ENCODE measurements at regions not wholly inside any gene's neighbourhood (a gene's known extent, or its start where the extent isn't known, plus 50 kb on each side); places are given as distances from the start of the nearest gene placed in this dataset.

DNA sequence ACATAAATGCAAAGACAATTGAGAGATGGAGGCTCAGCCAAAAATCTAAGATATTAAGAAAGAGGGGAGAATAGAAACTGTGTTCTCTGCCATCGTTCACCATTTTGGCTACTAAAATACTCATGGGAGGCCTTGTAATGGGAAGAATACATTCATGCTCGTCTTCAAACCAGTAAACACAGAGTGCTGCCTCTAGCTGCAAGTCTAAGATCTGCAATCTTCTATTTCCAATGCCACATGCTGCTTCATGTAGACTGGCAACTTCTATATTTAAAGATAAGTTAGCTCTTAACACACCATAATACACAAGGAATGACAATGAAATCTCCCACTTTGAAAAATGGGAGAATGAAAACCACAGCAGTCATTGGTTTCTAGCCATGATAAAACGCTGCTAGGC, 387.3 kb downstream of the HS3ST3B1 start:
- DNase-seq, result no peak
- no peak overlapping the region for H3K4me3 Mint-ChIP-seq
- H3K27ac Mint-ChIP-seq, result no peak overlapping the region
- no peak for TF ChIP-seq CTCF (IDR thresholded peaks at IDR 0.05)
- no peaks in the 10 kb centered on the region for H3K4me1 Mint-ChIP-seq
- H3K9me3 Mint-ChIP-seq, result peaks cover 45% of the 10 kb centered on the region
- peaks cover 2% of the 10 kb centered on the region for H3K27me3 Mint-ChIP-seq (ENCODE audit: low read depth, poor library complexity)
- H3K36me3 Mint-ChIP-seq (ENCODE audit: low read depth), result peaks cover 32% of the 10 kb centered on the region

DNA sequence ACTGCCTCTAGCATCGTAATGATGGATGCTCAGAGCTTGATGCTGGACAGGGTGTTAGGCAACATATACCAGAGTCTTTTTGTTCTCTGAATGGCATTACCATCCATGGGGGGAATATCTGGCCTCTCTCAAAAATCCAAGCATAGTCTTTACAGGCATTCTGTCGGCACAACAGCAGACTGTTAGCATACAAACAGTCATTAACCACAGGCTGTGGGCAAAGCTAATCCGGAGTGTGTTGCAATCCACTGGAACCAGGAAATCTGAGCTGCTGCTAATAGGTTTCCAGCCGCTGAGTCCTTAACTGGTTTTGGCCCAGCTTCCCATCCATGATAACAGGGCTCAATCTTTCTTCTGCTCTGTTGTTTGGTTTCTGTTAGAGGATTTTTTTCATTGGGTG, 371.9 kb downstream of the HS3ST3B1 start:
- Mint-ChIP-seq H3K4me1 (peaks cover 23% of the 10 kb centered on the region), H3K4me3 (no peak overlapping the region), H3K9me3 (peaks cover 14% of the 10 kb centered on the region), H3K27ac (no peak overlapping the region), H3K27me3 (ENCODE audit: low read depth, poor library complexity) (peaks cover 8% of the 10 kb centered on the region), H3K36me3 (ENCODE audit: low read depth) (peaks cover 6% of the 10 kb centered on the region)
- no peak for DNase-seq
- TF ChIP-seq CTCF (IDR thresholded peaks at IDR 0.05), result no peak

DNA sequence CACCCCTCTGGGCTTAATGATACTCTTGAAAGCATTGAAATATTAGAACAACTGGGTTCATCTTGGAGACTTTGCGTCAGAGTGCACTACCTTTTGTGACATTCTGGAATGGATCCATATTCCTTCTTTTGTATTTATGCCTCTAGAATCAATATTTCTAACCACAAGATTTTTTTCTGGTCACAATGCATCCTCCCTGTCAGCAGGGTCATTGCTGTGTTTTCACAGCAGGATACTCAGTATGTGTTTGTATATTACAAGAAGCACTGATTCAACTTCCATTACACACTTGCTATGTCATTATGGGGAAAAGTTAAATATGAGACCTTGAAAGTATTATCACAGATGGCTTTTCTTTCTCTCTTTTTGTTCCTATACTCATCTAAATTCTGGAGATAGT, 370.0 kb downstream of the HS3ST3B1 start:
- no peaks in the 10 kb centered on the region for H3K9me3 Mint-ChIP-seq
- peaks cover 27% of the 10 kb centered on the region for H3K4me1 Mint-ChIP-seq
- no peak overlapping the region for H3K4me3 Mint-ChIP-seq
- DNase-seq, result no peak
- no peak for TF ChIP-seq CTCF (IDR thresholded peaks at IDR 0.05)
- H3K36me3 Mint-ChIP-seq (ENCODE audit: low read depth), result no peaks in the 10 kb centered on the region
- no peak overlapping the region for H3K27ac Mint-ChIP-seq
- H3K27me3 Mint-ChIP-seq (ENCODE audit: low read depth, poor library complexity), result peaks cover 14% of the 10 kb centered on the region

DNA sequence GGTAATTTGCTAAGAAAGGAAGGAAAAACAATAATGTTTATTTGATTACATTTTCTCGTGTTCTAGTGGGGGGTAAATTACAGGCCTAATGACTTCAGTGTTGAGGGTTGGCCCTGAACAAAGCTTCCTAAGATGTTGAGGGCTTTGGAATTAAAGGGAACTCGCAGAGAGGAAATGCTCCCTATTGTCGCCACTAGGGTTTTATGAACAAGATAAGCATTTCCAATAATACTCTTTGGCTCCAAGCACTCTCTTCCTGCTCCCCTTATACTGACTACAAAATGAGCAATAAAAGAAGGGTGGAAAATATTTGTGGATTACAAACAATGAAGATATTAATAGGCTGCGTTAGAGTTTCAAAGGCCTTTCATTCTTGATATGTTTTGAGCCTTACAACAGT, 363.6 kb downstream of the HS3ST3B1 start:
- DNase-seq, result no peak
- peaks cover 9% of the 10 kb centered on the region for H3K4me1 Mint-ChIP-seq
- H3K36me3 Mint-ChIP-seq (ENCODE audit: low read depth), result no peaks in the 10 kb centered on the region
- no peak overlapping the region for H3K27ac Mint-ChIP-seq
- H3K27me3 Mint-ChIP-seq (ENCODE audit: low read depth, poor library complexity), result peaks cover 6% of the 10 kb centered on the region
- no peaks in the 10 kb centered on the region for H3K9me3 Mint-ChIP-seq
- H3K4me3 Mint-ChIP-seq, result no peak overlapping the region
- no peak for TF ChIP-seq CTCF (IDR thresholded peaks at IDR 0.05)

DNA sequence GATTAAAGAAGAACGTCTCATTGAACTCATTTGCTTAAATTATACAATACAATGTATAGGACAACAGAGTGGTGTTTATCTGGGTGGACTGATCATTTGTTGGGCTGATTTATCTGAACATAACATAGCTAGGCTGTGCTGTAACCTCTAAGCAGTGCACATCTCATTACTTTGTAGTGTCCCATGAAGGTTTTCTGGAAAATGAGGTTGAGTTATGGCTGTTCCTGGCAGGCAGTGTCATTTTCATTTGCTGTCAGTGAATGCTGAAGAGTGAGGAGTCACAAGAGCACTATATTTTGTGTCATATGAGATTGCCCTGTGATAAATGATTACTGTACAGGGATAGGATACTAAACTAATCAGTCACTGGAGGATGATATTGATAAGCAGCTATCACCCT, 340.2 kb downstream of the HS3ST3B1 start:
- Mint-ChIP-seq H3K4me1 (peaks cover 8% of the 10 kb centered on the region), H3K36me3 (ENCODE audit: low read depth) (peaks cover 5% of the 10 kb centered on the region), H3K9me3 (peaks cover 12% of the 10 kb centered on the region), H3K4me3 (no peak overlapping the region), H3K27ac (no peak overlapping the region), H3K27me3 (ENCODE audit: low read depth, poor library complexity) (no peaks in the 10 kb centered on the region)
- TF ChIP-seq CTCF (IDR thresholded peaks at IDR 0.05), result no peak
- no peak for DNase-seq

DNA sequence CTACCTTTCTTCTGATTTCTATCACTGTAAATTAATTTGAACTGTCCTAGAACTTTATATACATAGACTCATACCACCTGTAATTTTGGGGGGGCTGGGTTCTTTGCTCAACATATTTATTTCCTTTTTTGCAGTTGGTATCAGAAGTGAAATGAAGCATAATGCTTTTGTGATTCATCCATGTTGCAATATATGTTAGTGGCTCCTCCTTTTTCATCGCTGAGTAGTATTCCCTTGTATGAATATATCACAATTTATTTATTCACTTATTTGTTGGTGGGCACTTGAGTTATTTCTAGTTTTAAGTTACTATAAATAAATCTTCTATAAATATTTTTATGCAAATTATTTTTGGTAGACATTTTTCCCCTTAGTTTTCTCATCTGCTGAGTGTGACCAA, 336.4 kb downstream of the HS3ST3B1 start:
- Mint-ChIP-seq H3K27ac (no peak overlapping the region), H3K36me3 (ENCODE audit: low read depth) (no peaks in the 10 kb centered on the region), H3K4me1 (peaks cover 8% of the 10 kb centered on the region), H3K9me3 (peaks cover 3% of the 10 kb centered on the region), H3K4me3 (no peak overlapping the region), H3K27me3 (ENCODE audit: low read depth, poor library complexity) (no peaks in the 10 kb centered on the region)
- no peak for DNase-seq
- no peak for TF ChIP-seq CTCF (IDR thresholded peaks at IDR 0.05)

Data from nephron progenitor cell (in vitro differentiated cells).